Astrocyte (in vitro differentiated cells and primary cell): ENCODE measurements at regions not wholly inside any gene's neighbourhood (a gene's known extent, or its start where the extent isn't known, plus 50 kb on each side); places are given as distances from the start of the nearest gene placed in this dataset.

Experiments used
- EZH2 ChIP-seq: IDR thresholded peaks from 2 replicates; pipeline ENCODE4 v1.6.1; 2012; ENCODE audit warnings: mild to moderate bottlenecking, low read length, inconsistent platforms; ENCODE audit not compliant: insufficient read depth
- TF ChIP-seq, protein P1 (sequence below): IDR thresholded peaks from 2 replicates; pipeline ENCODE4 v1.5.1; 2011; ENCODE audit warnings: low read depth, mild to moderate bottlenecking, inconsistent platforms, low read length, moderate library complexity; ENCODE audit not compliant: insufficient read depth

DNA sequence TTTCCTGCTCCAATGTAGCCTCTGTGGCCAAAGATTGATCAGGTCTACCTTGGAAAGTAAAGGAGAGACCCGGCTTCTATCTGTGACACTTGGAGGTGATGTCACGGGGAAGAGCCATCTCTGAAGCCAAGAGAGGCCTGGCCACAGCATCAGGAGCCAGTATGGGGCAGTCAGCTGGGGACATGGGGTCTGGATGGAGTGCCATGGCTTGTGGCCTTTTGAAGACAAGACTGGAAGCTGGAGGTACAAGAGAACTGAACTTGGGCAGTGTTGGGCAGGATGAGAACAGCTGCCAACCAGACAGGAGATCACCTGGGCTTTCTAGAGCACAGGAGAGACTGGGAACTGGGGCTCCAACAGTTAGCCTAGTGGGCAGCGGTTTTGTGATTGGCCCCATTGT, 190.7 kb downstream of the TENT4A start:
- TF ChIP-seq, protein P1, sequence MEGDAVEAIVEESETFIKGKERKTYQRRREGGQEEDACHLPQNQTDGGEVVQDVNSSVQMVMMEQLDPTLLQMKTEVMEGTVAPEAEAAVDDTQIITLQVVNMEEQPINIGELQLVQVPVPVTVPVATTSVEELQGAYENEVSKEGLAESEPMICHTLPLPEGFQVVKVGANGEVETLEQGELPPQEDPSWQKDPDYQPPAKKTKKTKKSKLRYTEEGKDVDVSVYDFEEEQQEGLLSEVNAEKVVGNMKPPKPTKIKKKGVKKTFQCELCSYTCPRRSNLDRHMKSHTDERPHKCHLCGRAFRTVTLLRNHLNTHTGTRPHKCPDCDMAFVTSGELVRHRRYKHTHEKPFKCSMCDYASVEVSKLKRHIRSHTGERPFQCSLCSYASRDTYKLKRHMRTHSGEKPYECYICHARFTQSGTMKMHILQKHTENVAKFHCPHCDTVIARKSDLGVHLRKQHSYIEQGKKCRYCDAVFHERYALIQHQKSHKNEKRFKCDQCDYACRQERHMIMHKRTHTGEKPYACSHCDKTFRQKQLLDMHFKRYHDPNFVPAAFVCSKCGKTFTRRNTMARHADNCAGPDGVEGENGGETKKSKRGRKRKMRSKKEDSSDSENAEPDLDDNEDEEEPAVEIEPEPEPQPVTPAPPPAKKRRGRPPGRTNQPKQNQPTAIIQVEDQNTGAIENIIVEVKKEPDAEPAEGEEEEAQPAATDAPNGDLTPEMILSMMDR: no peak
- TF ChIP-seq EZH2: no peak
